ENCODE measurements at regions not wholly inside any gene's neighbourhood (a gene's known extent, or its start where the extent isn't known, plus 50 kb on each side); places are given as distances from the start of the nearest gene placed in this dataset.
"Not testable (repeated sequence)": the region's sequence is repeated elsewhere in the genome, so short reads cannot be mapped to it uniquely, and the experiment has no call there.

- no peak for DNase-seq
Observed at GRCh38 chr6:11425876-11426275, 111.7 kb upstream of the TMEM170B start.

GRCh38 chr6:11425431-11425871, 112.1 kb upstream of the TMEM170B start:
- no peak for DNase-seq

GRCh38 chr6:11424395-11425034, 113.0 kb upstream of the TMEM170B start:
- DNase-seq, result no peak

- DNase-seq, result no peak
Observed at GRCh38 chr6:11423667-11424066, 113.9 kb upstream of the TMEM170B start.

GRCh38 chr6:11423072-11423471, 114.5 kb upstream of the TMEM170B start:
- no peak for DNase-seq

GRCh38 chr6:11419763-11420453, 117.6 kb upstream of the TMEM170B start:
- no peak for DNase-seq

- DNase-seq, result no peak
Observed at GRCh38 chr6:11418290-11418905, 119.2 kb upstream of the TMEM170B start.

GRCh38 chr6:11416936-11417576, 120.5 kb upstream of the TMEM170B start:
- DNase-seq, result no peak

- DNase-seq, result not testable (repeated sequence)
Observed at GRCh38 chr6:11416099-11416935, 121.2 kb upstream of the TMEM170B start.

- no peak for DNase-seq
Observed at GRCh38 chr6:11415557-11415956, 122.0 kb upstream of the TMEM170B start.

- DNase-seq, result no peak
Observed at GRCh38 chr6:11414176-11414963, 123.2 kb upstream of the TMEM170B start.

- DNase-seq, result no peak
Observed at GRCh38 chr6:11413728-11414127, 123.8 kb upstream of the TMEM170B start.

- DNase-seq, result no peak
Observed at GRCh38 chr6:11413117-11413687, 124.3 kb upstream of the TMEM170B start.

- DNase-seq, result no peak
Observed at GRCh38 chr6:11412616-11413015, 124.9 kb upstream of the TMEM170B start.

GRCh38 chr6:11412011-11412424, 125.5 kb upstream of the TMEM170B start:
- no peak for DNase-seq

GRCh38 chr6:11411593-11411992, 126.0 kb upstream of the TMEM170B start:
- DNase-seq, result no peak

- DNase-seq, result no peak
Observed at GRCh38 chr6:11410539-11411307, 126.8 kb upstream of the TMEM170B start.

- DNase-seq, result no peak
Observed at GRCh38 chr6:11409371-11409770, 128.2 kb upstream of the TMEM170B start.

- DNase-seq, result no peak
Observed at GRCh38 chr6:11407414-11407813, 130.1 kb upstream of the TMEM170B start.

- DNase-seq, result no peak
Observed at GRCh38 chr6:11404838-11405237, 132.7 kb upstream of the TMEM170B start.

GRCh38 chr6:11404081-11404480, 133.5 kb upstream of the TMEM170B start:
- no peak for DNase-seq
